H1 (cell line): ENCODE measurements at regions not wholly inside any gene's neighbourhood (a gene's known extent, or its start where the extent isn't known, plus 50 kb on each side); places are given as distances from the start of the nearest gene placed in this dataset.

Experiments
- CTCF ChIA-PET: fragments of 300-600 bp; sonication (Branson Sonifier 250); formaldehyde crosslinking; loops from one replicate; lab custom pipeline; 2021; ENCODE audit not compliant: partially characterized antibody; lab: Charles Lee
- POLR2A ChIA-PET: fragments of 300-600 bp; sonication (Branson Sonifier 250); formaldehyde crosslinking; loops from one replicate; lab custom pipeline; 2021; ENCODE audit warnings: inconsistent platforms; ENCODE audit not compliant: partially characterized antibody; lab: Charles Lee
- DNase-seq, 2 experiments: peaks; one replicate each; pipeline versions ENCODE4 v3.0.0 to v3.0.0-alpha.2; 2010 to 2022; ENCODE audit warnings: low spot score in 2 of 2, low read depth in 1 of 2, mixed read lengths in 1 of 2
- FAIRE-seq: peaks from 2 replicates; lab custom pipeline; 2011; peaks lifted over from hg19 to GRCh38; lab: Jason Lieb, UNC
- H2AFZ ChIP-seq: 2 replicates; pipeline ENCODE4 v1.8.1; 2012; ENCODE audit warnings: low read length, inconsistent platforms
- H2AK5ac ChIP-seq: 2 replicates; pipeline ENCODE4 v1.6.1; 2013; ENCODE audit warnings: low read depth, low read length
- H2BK120ac ChIP-seq: replicated peaks from 2 replicates; pipeline ENCODE3; 2013; ENCODE audit warnings: low read depth, low read length, inconsistent platforms
- H2BK12ac ChIP-seq: 2 replicates; pipeline ENCODE4 v1.6.1; 2013; ENCODE audit warnings: low read depth, low read length
- H2BK15ac ChIP-seq: 2 replicates; pipeline ENCODE4 v1.6.1; 2013; ENCODE audit warnings: low read length
- H2BK20ac ChIP-seq: 2 replicates; pipeline ENCODE4 v1.6.1; 2013; ENCODE audit warnings: low read length
- H2BK5ac ChIP-seq: 2 replicates; pipeline ENCODE4 v1.6.1; 2013; ENCODE audit warnings: low read depth, low read length
- H3K14ac ChIP-seq: 2 replicates; pipeline ENCODE4 v1.6.1; 2013; ENCODE audit warnings: inconsistent platforms; ENCODE audit not compliant: insufficient read length
- H3K18ac ChIP-seq: 2 replicates; pipeline ENCODE4 v1.6.1; 2013; ENCODE audit warnings: low read length; ENCODE audit errors: extremely low read depth
- H3K23ac ChIP-seq: 2 replicates; pipeline ENCODE4 v1.6.1; 2013; ENCODE audit warnings: inconsistent platforms; ENCODE audit not compliant: insufficient read length
- H3K23me2 ChIP-seq: 2 replicates; pipeline ENCODE4 v1.6.1; 2013; ENCODE audit warnings: low read depth, low read length
- H3K27ac ChIP-seq: 2 replicates; pipeline ENCODE4 v1.6.1; 2011; ENCODE audit warnings: low read depth, low read length, inconsistent platforms
- H3K27me3 ChIP-seq, 4 experiments: replicated peaks in 1 of 4; 1 replicate in 1 of 4; 2 replicates in 3 of 4; pipeline versions ENCODE4 v1.6.1 to v1.8.1; 2011 to 2013; ENCODE audit warnings: low read length in 3 of 4, mild to moderate bottlenecking in 3 of 4, inconsistent platforms in 2 of 4, mixed read lengths in 2 of 4, moderate library complexity in 1 of 4; ENCODE audit not compliant: control insufficient read depth in 3 of 4, insufficient read depth in 3 of 4; ENCODE audit errors: extremely low read depth in 1 of 4
- H3K36me3 ChIP-seq, 4 experiments: 2 replicates each; pipeline versions ENCODE4 v1.6.1 to v1.8.1; 2011 to 2013; ENCODE audit warnings: mild to moderate bottlenecking in 4 of 4, low read length in 3 of 4, moderate library complexity in 2 of 4, control low read depth in 1 of 4, inconsistent platforms in 1 of 4; ENCODE audit not compliant: insufficient read depth in 4 of 4, control insufficient read depth in 2 of 4
- H3K4ac ChIP-seq: replicated peaks from 2 replicates; pipeline ENCODE3; 2013; ENCODE audit warnings: low read length, low read depth, mixed read lengths, inconsistent platforms; ENCODE audit not compliant: insufficient read length
- H3K4me1 ChIP-seq, 4 experiments: replicated peaks in 1 of 4; 1 replicate in 1 of 4; 2 replicates in 3 of 4; pipeline versions ENCODE4 v1.6.1 to v1.8.1; 2011 to 2013; ENCODE audit warnings: low read length in 3 of 4, inconsistent platforms in 2 of 4, mixed read lengths in 1 of 4; ENCODE audit not compliant: insufficient read depth in 4 of 4, control insufficient read depth in 3 of 4
- H3K4me2 ChIP-seq, 2 experiments: 2 replicates each; pipeline versions ENCODE4 v1.6.1 to v1.8.1; 2011 to 2013; ENCODE audit warnings: low read depth in 2 of 2, low read length in 2 of 2, control low read depth in 1 of 2, inconsistent platforms in 1 of 2, mild to moderate bottlenecking in 1 of 2; ENCODE audit not compliant: insufficient read depth in 1 of 2
- H3K4me3 ChIP-seq, 4 experiments: fragments of 200-600, 300-600 bp in 1 of 4; sonication (generic), shearing (Covaris generic), sonication (Bioruptor Twin) in 1 of 4; 2 replicates each; pipeline versions ENCODE4 v1.5.1 to v1.8.1; 2011 to 2016; ENCODE audit warnings: low read length in 4 of 4, low read depth in 3 of 4, control low read depth in 2 of 4, inconsistent platforms in 2 of 4, mild to moderate bottlenecking in 2 of 4, mixed read lengths in 1 of 4, moderate library complexity in 1 of 4; ENCODE audit not compliant: insufficient read depth in 2 of 4; ENCODE audit errors: extremely low read depth in 1 of 4
- H3K56ac ChIP-seq: replicated peaks from 2 replicates; pipeline ENCODE3; 2013; ENCODE audit warnings: low read depth, mild to moderate bottlenecking, mixed read lengths, low read length, inconsistent platforms; ENCODE audit not compliant: insufficient read length
- H3K79me1 ChIP-seq: 2 replicates; pipeline ENCODE4 v1.6.1; 2013; ENCODE audit warnings: low read depth, low read length, control low read depth
- H3K79me2 ChIP-seq, 2 experiments: 2 replicates each; pipeline versions ENCODE4 v1.6.1 to v1.8.1; 2012 to 2013; ENCODE audit warnings: low read length in 2 of 2, mild to moderate bottlenecking in 2 of 2, inconsistent platforms in 1 of 2; ENCODE audit not compliant: insufficient read depth in 2 of 2, control insufficient read depth in 1 of 2
- H3K9ac ChIP-seq, 4 experiments: replicated peaks in 1 of 4; 1 replicate in 1 of 4; 2 replicates in 3 of 4; pipeline versions ENCODE4 v1.6.1 to v1.8.1; 2011 to 2013; ENCODE audit warnings: low read depth in 3 of 4, low read length in 3 of 4, control low read depth in 2 of 4, mild to moderate bottlenecking in 2 of 4, moderate library complexity in 2 of 4, inconsistent platforms in 1 of 4; ENCODE audit errors: extremely low read depth in 1 of 4
- H3K9me3 ChIP-seq, 2 experiments: 2 replicates each; pipeline versions ENCODE4 v1.6.1 to v1.8.1; 2012 to 2013; ENCODE audit warnings: mild to moderate bottlenecking in 2 of 2, moderate library complexity in 2 of 2, control low read depth in 1 of 2, inconsistent platforms in 1 of 2, low read depth in 1 of 2, low read length in 1 of 2, mixed read lengths in 1 of 2; ENCODE audit not compliant: insufficient read depth in 2 of 2
- H4K20me1 ChIP-seq, 2 experiments: replicated peaks in 1 of 2; 2 replicates each; pipeline versions ENCODE3 to v1.8.1; 2011 to 2013; ENCODE audit warnings: inconsistent platforms in 2 of 2, low read length in 2 of 2, mild to moderate bottlenecking in 1 of 2; ENCODE audit not compliant: insufficient read depth in 2 of 2, control insufficient read depth in 1 of 2
- H4K5ac ChIP-seq: 2 replicates; pipeline ENCODE4 v1.6.1; 2013; ENCODE audit warnings: low read length, low read depth, mixed read lengths, inconsistent platforms; ENCODE audit not compliant: insufficient read length
- H4K8ac ChIP-seq: 2 replicates; pipeline ENCODE4 v1.8.0; 2013; ENCODE audit warnings: mild to moderate bottlenecking, moderate library complexity, low read length, inconsistent platforms; ENCODE audit not compliant: insufficient read depth; ENCODE audit errors: extremely low read depth
- H4K91ac ChIP-seq: replicated peaks from 2 replicates; pipeline ENCODE3; 2013; ENCODE audit warnings: low read length, mixed read lengths, inconsistent platforms; ENCODE audit not compliant: insufficient read length
- KDM1A ChIP-seq: fragments of 200-600, 300-600 bp; sonication (generic); IDR thresholded peaks from 2 replicates; pipeline ENCODE4 v1.7.1; 2016; ENCODE audit warnings: mild to moderate bottlenecking, low read length, borderline replicate concordance
- MAFK ChIP-seq: IDR thresholded peaks from 2 replicates; pipeline ENCODE4 v1.6.1; 2012; ENCODE audit warnings: low read depth, mild to moderate bottlenecking, improper control_type of control experiment, low read length
- NANOG ChIP-seq: IDR thresholded peaks from 2 replicates; pipeline ENCODE4 v1.6.1; 2011; ENCODE audit warnings: low read length, low read depth, mild to moderate bottlenecking, inconsistent platforms; ENCODE audit not compliant: insufficient read depth, poor library complexity, severe bottlenecking
- NRF1 ChIP-seq: IDR thresholded peaks from 2 replicates; pipeline ENCODE4 v1.6.1; 2011; ENCODE audit warnings: mild to moderate bottlenecking, low read depth, low read length, improper control_type of control experiment
- WGBS, 2 experiments: shearing (Covaris generic) in 1 of 2; methylation state at CpG; one replicate each; pipeline versions ENCODE4 v1.1.6 to v1.1.7; 2013 to 2015; ENCODE audit warnings: low lambda C conversion rate in 2 of 2, mixed read lengths in 2 of 2, inconsistent platforms in 1 of 2, low coverage in 1 of 2, missing lambda C conversion rate in 1 of 2; ENCODE audit not compliant: insufficient replicate concordance in 2 of 2, insufficient coverage in 1 of 2, insufficient read length in 1 of 2; ENCODE audit errors: extremely low coverage in 1 of 2, missing lambda C conversion rate in 1 of 2; 5-methylcytosine and 5-hydroxymethylcytosine counted together

DNA sequence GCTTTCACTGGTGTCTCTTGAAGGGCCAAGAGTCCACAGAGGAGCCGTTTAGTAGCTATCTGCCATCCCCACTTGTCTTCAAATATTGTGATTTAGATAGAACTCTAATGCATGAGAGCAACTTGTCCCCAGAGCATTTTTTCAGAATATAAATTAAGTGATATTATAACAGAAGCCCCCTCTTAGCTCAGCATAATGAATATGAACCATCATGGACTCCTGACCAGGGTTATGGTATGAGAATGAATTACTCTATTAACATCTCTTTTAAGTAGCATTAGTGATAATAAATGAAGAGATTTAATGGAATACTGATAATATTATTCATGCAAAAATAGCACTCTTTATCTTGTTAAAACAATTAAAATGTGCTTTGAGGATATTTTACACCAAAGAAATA, 709.6 kb downstream of the GALR1 start:
- FAIRE-seq (no peak), DNase-seq (no peak)
- TF ChIP-seq NRF1 (no peak), MAFK (no peak), NANOG (no peak), KDM1A (no peak)
- H3K4me1 ChIP-seq: peaks cover 0 to under 1% (median 0%) of the 10 kb centered on the region in 4 experiments; a peak in 1 of 7 replicates
- H3K79me1 ChIP-seq: no peaks in the 10 kb centered on the region
- H3K56ac ChIP-seq: no peak overlapping the region
- no peaks in the 10 kb centered on the region for H3K36me3 ChIP-seq
- CTCF ChIA-PET: no interaction called here
- no peaks in the 10 kb centered on the region for H3K9me3 ChIP-seq
- H2AFZ ChIP-seq: no peak overlapping the region
- no peak overlapping the region for H3K23ac ChIP-seq
- no peak overlapping the region for H2BK5ac ChIP-seq
- H3K14ac ChIP-seq: no peak overlapping the region
- H2BK15ac ChIP-seq: no peak overlapping the region
- H3K23me2 ChIP-seq: peaks cover 15% of the 10 kb centered on the region; the same call in 1 of the 2 replicates
- no peak overlapping the region for H2AK5ac ChIP-seq
- no peak overlapping the region for H3K4me3 ChIP-seq
- peaks cover 0 to 3% of the 10 kb centered on the region in 2 experiments for H4K20me1 ChIP-seq
- H4K91ac ChIP-seq: no peak overlapping the region
- H3K18ac ChIP-seq: no peak overlapping the region
- no peak overlapping the region for H4K5ac ChIP-seq
- H3K79me2 ChIP-seq: no peaks in the 10 kb centered on the region
- no peak overlapping the region for H2BK120ac ChIP-seq
- no peaks in the 10 kb centered on the region for H3K27me3 ChIP-seq
- H3K9ac ChIP-seq: no peak overlapping the region
- no peak overlapping the region for H2BK12ac ChIP-seq
- H2BK20ac ChIP-seq: no peak overlapping the region
- WGBS, 2 experiments: 94% methylated on average over 1 of the region's 1 CpG; no CpG with 5 or more reads in 1 of the 2 experiments
- H4K8ac ChIP-seq: no peak overlapping the region
- POLR2A ChIA-PET: interaction anchor here (0.5 kb wide), 1 partner anchor 47 kb away, joined by 3 read pairs; no protein-coding TSS in a partner anchor
- no peak overlapping the region for H3K27ac ChIP-seq
- no peak overlapping the region for H3K4me2 ChIP-seq
- no peak overlapping the region for H3K4ac ChIP-seq
